ENCODE measurements at regions not wholly inside any gene's neighbourhood (a gene's known extent, or its start where the extent isn't known, plus 50 kb on each side); places are given as distances from the start of the nearest gene placed in this dataset.

DNA sequence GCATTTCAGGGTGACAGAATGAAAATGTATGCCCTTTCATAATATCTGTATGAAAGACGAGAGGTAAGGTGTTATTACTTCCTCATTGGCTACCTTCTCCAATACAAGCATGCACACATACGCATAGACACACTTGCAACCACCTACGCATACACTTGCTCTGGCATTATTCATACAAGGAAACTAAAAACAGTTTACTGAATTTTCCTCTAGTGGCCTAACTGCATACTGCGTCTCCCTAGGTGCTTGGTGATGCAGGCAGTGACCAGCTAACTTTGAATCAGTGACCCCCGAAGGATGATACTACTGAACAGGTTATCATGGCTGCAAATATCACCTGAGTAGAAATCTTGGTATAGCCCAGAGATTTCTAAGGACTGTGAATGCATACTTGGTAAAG, 593.1 kb downstream of the PKHD1 start:
- no peak overlapping the region for H3K4me3 ChIP-seq (ENCODE audit: insufficient read depth, low read length, poor library complexity, severe bottlenecking)
- H3K9me2 ChIP-seq (replicated peaks; ENCODE audit: insufficient read depth, low read length) = no peaks in the 10 kb centered on the region
- H3K4me2 ChIP-seq (ENCODE audit: low read depth, low read length, poor library complexity, severe bottlenecking) = no peak overlapping the region
- H3K27me3 ChIP-seq (ENCODE audit: low read length) = no peaks in the 10 kb centered on the region
- no peak for TF ChIP-seq EZH2phosphoT487 (conservative IDR thresholded peaks at IDR 0.05; ENCODE audit: low read length)
- TF ChIP-seq, protein P1, sequence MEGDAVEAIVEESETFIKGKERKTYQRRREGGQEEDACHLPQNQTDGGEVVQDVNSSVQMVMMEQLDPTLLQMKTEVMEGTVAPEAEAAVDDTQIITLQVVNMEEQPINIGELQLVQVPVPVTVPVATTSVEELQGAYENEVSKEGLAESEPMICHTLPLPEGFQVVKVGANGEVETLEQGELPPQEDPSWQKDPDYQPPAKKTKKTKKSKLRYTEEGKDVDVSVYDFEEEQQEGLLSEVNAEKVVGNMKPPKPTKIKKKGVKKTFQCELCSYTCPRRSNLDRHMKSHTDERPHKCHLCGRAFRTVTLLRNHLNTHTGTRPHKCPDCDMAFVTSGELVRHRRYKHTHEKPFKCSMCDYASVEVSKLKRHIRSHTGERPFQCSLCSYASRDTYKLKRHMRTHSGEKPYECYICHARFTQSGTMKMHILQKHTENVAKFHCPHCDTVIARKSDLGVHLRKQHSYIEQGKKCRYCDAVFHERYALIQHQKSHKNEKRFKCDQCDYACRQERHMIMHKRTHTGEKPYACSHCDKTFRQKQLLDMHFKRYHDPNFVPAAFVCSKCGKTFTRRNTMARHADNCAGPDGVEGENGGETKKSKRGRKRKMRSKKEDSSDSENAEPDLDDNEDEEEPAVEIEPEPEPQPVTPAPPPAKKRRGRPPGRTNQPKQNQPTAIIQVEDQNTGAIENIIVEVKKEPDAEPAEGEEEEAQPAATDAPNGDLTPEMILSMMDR (IDR thresholded peaks at IDR 0.05; ENCODE audit: insufficient read depth, low read length, poor library complexity, severe bottlenecking) = no peak
- no peaks in the 10 kb centered on the region for H3K36me3 ChIP-seq (ENCODE audit: low read length)
- no peak overlapping the region for H2AFZ ChIP-seq (ENCODE audit: low read depth, low read length, severe bottlenecking)
- H4K20me1 ChIP-seq (ENCODE audit: low read depth, low read length) = no peaks in the 10 kb centered on the region
- H3K27ac ChIP-seq (ENCODE audit: low read depth, low read length) = no peak overlapping the region
- no peaks in the 10 kb centered on the region for H3F3A ChIP-seq (ENCODE audit: insufficient read depth)
- H3K9ac ChIP-seq (ENCODE audit: low read length) = no peak overlapping the region
- H3K79me2 ChIP-seq (ENCODE audit: insufficient read depth, low read length) = no peaks in the 10 kb centered on the region
- no peaks in the 10 kb centered on the region for H3K9me3 ChIP-seq (ENCODE audit: insufficient read depth, low read length)

DNA sequence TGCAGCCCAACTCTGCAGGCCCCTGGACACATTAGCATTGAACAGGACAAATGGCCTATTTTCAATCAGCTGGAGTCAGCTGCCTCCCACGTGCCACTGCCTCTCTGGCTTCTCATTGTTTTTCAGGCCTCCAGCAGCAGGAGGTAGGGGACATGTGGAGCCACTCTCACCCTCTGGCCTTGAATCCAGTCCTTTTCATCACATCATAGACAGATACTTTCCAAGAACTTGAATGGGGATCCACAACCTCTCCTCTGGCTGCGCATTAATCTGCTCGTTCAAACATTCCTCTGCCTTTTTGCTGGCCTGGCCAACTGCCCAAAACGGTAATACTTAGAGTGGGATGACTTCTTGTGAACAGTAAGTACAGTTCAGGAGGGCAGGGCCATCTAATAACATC, 592.3 kb downstream of the PKHD1 start:
- TF ChIP-seq EZH2phosphoT487 (conservative IDR thresholded peaks at IDR 0.05; ENCODE audit: low read length) = no peak
- TF ChIP-seq, protein P1 (IDR thresholded peaks at IDR 0.05; ENCODE audit: insufficient read depth, low read length, poor library complexity, severe bottlenecking) = no peak
- no peaks in the 10 kb centered on the region for H3K36me3 ChIP-seq (ENCODE audit: low read length)
- no peak overlapping the region for H3K27ac ChIP-seq (ENCODE audit: low read depth, low read length)
- H3K4me3 ChIP-seq (ENCODE audit: insufficient read depth, low read length, poor library complexity, severe bottlenecking) = no peak overlapping the region
- no peaks in the 10 kb centered on the region for H3K27me3 ChIP-seq (ENCODE audit: low read length)
- no peaks in the 10 kb centered on the region for H3K79me2 ChIP-seq (ENCODE audit: insufficient read depth, low read length)
- no peaks in the 10 kb centered on the region for H3K9me3 ChIP-seq (ENCODE audit: insufficient read depth, low read length)
- no peaks in the 10 kb centered on the region for H4K20me1 ChIP-seq (ENCODE audit: low read depth, low read length)
- no peak overlapping the region for H3K4me2 ChIP-seq (ENCODE audit: low read depth, low read length, poor library complexity, severe bottlenecking)
- H3K9ac ChIP-seq (ENCODE audit: low read length) = no peak overlapping the region
- H3K9me2 ChIP-seq (replicated peaks; ENCODE audit: insufficient read depth, low read length) = no peaks in the 10 kb centered on the region
- H2AFZ ChIP-seq (ENCODE audit: low read depth, low read length, severe bottlenecking) = no peak overlapping the region
- H3F3A ChIP-seq (ENCODE audit: insufficient read depth) = no peaks in the 10 kb centered on the region

DNA sequence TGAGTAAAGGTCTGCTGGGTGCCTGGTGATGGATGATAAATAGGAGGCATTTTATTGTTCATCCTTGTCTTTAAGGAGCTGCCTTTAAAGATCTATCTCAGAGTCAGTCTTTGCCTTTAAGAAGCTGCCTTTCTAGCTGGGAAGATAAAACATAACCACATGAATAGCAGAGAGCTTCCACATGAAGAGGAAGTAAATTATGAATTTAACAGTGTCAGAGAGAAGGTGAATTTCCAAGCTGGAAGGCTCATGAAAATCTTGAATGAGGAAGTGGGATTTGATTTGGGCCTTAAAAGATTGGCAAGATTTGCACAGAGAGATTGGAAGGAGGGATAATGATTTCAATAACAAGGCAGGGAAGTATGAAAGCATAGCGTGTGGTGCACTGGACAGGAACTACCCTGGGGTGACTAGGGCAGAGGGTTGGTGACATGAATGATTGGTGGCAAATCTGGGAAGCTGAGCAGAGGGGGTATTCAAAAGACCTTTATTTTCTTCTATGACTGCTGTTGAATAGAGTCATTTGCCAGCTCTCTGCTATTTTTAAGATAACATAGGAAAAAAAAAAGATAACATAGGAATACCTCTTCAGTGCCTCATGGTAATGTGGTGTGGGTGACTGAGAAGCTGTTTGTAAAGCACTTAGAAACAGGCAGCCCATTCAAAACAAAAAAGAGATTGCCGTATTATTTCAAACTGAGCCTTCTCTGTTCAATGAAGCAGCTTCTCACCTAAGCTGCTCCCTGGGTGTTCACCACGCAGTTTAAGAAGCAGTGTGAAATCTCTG, 591.6 kb downstream of the PKHD1 start:
- H3K4me2 ChIP-seq (ENCODE audit: low read depth, low read length, poor library complexity, severe bottlenecking) = no peak overlapping the region
- H3K9me3 ChIP-seq (ENCODE audit: insufficient read depth, low read length) = no peaks in the 10 kb centered on the region
- H4K20me1 ChIP-seq (ENCODE audit: low read depth, low read length) = no peaks in the 10 kb centered on the region

More for the DNA sequence above, 591.6 kb downstream of the PKHD1 start:
- Histone ChIP-seq H3F3A (ENCODE audit: insufficient read depth) (no peaks in the 10 kb centered on the region), H2AFZ (ENCODE audit: low read depth, low read length, severe bottlenecking) (no peak overlapping the region), H3K27me3 (ENCODE audit: low read length) (no peaks in the 10 kb centered on the region), H3K9ac (ENCODE audit: low read length) (no peak overlapping the region), H3K27ac (ENCODE audit: low read depth, low read length) (no peak overlapping the region), H3K9me2 (replicated peaks; ENCODE audit: insufficient read depth, low read length) (no peaks in the 10 kb centered on the region), H3K4me3 (ENCODE audit: insufficient read depth, low read length, poor library complexity, severe bottlenecking) (no peak overlapping the region), H3K36me3 (ENCODE audit: low read length) (no peaks in the 10 kb centered on the region), H3K79me2 (ENCODE audit: insufficient read depth, low read length) (no peaks in the 10 kb centered on the region)
- TF ChIP-seq, protein P1 (IDR thresholded peaks at IDR 0.05; ENCODE audit: insufficient read depth, low read length, poor library complexity, severe bottlenecking) = no peak
- TF ChIP-seq EZH2phosphoT487 (conservative IDR thresholded peaks at IDR 0.05; ENCODE audit: low read length) = no peak
